HG02763 (cell line): ENCODE measurements at regions not wholly inside any gene's neighbourhood (a gene's known extent, or its start where the extent isn't known, plus 50 kb on each side); places are given as distances from the start of the nearest gene placed in this dataset.
"Not testable (repeated sequence)": the region's sequence is repeated elsewhere in the genome, so short reads cannot be mapped to it uniquely, and the experiment has no call there.

Experiments used
- ATAC-seq: cut with Tn5 transposase; IDR thresholded peaks from one replicate; pipeline ENCODE4 v1.9.1; 2021; ENCODE audit warnings: mild to moderate bottlenecking, moderate library complexity; ENCODE audit not compliant: unreplicated experiment

DNA sequence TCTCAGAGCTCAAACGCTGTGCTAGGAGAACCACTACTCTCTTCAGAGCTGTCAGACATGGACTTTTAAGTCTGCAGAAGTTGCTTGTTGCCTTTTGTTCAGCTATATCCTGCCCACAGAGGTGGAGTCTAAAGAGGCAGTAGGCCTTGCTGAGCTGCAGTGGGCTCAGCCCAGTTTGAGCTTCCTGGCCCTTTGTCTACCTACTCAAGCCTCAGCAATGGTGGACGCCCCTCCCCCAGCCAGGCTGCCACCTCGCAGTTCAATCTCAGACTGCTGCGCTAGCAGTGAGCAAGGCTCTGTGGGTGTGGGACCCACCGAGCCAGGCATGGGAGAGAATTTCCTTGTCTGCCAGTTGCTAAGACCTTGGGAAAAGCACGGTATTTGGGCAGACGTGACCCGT lies 426.2 kb downstream of the PIK3C3 start:
- ATAC-seq = not testable (repeated sequence)

DNA sequence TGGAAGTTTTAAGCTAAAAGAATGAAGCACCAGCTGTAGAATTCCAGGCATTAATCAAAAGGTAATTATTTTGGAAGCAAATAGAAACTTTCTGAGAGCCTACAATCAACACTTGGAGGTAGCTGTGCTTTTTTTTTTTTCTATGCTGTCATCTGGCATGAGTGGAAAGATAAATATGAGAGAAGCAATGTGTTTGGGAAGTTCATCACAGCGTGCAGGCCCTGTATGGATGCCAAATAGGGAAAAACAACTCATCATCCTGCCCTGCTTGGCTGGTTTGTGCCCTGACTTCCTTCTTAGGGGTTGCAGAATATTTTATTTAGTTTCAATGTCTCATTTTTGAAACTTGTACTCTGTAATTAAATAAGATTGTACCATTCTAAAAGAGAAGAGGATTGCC lies 437.4 kb downstream of the PIK3C3 start:
- no peak for ATAC-seq

DNA sequence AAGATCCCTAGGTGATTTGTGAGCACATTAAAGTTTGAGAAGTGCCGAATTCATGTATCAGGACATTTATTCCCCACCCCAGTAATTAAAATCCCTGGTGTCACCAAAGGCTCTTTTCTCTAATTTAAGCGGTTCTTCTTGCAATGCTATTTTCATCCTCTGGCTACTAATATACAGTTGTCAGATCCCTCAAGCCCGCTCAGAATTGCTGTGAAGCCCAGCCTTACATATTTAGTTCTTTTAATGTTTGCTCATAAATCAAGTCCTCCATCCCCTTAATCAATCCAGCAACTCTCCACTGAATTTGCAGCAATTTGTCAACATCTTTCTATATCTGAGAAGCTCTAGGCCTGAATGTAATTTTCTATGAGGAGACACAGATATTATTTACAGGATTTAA lies 437.9 kb downstream of the PIK3C3 start:
- no peak for ATAC-seq

DNA sequence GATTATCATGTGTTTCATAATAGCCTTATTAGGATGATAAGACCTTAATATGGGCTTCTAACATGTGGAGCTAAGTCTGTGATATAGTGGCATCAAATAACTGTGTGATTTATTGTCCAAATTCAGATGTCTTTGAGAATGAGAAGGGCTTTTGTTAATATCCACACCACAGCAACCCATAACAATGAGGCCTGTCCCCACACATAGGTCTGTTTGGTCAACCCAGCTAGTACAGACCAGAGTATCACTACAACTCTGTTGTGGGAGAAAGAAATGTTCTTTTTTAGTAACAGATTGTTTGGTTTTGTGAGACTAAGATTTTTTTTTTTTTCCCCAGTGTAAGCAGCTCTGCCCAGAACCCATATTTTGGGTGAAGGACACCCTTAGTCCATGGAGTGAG lies 439.2 kb downstream of the PIK3C3 start:
- ATAC-seq = no peak

DNA sequence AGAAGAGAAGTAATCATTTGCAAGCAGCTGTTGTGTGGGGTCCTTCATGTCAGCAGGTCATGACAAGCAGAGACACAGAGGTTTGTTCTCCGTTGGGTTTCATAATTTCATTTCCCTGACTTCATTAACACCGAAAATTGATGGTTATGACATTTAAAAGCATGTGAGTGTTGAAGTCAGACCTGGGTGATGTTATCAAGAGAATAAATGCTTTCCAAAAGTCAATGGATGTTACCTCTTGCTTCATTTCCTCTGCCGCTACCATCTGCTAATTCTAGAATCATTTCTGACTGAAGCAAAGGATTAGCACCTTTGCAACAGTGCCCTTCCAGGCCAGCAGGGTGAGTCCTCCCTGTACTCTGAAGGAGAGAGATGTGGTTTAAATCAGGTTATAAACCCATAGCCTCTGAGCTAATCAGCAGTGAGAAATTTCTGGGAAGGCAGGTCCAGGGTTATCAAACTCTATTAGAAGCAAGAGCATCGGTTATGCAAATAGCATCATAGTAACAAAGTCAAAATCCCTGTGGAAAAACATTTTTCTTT lies 446.2 kb downstream of the PIK3C3 start:
- ATAC-seq = no peak

DNA sequence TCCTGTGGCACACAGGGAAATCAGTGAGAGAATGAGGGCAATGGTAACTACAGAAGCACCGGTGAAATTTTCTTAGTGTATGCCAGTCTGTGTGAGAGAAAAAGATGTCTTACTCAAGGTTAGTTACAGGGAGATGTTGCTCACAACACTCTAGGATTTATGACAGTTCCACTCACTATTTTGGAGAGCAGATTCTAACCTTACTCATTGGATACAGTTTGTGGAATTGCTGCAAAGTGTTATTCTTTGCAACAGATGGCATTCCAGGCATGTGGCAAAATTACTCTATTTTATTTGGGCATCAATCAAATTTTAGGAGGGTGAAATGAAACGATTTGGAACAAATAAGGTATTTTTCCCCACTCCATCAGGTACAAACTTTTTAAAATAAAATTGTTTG lies 449.1 kb downstream of the PIK3C3 start:
- no peak for ATAC-seq

DNA sequence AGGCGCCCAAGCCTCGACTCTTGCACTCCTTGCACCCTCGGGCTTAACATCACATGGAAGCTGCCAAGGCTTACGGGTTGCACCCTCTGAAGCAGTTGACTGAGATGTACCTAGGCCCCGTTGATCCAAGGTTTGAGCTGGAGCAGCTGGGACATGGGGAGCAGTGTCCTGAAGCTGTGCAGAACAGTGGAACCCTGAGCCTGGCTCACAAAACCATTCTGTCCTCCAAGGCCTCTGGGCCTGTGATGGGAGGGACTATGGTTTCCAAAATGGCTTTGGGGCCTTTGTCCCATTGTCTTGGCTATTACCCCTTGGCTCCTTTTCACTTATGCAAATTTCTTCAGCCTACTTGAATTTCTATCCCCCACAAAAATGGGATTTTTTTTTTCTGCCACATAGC lies 454.0 kb downstream of the PIK3C3 start:
- ATAC-seq = no peak

DNA sequence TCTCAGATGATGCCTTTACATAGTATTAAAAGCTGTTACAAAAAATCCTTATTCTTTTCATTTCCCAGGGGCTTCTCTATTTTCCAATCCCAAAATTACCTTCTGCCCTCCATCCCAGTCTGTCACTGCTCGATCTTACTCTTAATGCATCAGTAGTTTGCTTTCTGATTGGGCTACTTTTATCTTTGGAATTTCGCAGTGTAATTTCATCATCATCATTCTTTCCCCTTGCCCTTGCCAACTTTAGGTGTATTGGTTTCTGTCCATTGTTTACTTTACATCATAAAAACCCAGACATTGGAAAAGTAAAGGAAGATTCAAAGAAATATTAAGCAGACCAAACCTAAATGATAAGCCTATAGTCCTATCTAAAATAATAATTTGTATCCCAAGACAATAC lies 457.2 kb downstream of the PIK3C3 start:
- no peak for ATAC-seq

DNA sequence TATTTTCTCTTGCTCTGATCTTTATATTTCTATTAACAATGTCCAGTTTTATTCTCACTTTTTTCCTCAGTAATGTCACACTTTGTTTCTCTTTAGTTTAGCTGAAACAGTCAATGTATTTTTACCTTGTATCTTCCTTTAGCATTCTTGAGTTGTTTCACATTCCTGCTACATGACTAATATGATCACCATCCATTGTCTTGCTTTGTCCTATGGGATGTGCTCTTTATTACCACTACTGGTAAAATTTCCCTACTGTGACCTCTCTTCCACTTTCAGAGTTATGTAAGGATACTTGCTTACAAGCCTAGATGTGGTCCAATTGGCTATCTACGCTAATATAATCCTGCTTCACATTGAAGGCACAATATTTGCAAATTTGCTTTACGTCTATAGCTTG lies 457.9 kb downstream of the PIK3C3 start:
- no peak for ATAC-seq

DNA sequence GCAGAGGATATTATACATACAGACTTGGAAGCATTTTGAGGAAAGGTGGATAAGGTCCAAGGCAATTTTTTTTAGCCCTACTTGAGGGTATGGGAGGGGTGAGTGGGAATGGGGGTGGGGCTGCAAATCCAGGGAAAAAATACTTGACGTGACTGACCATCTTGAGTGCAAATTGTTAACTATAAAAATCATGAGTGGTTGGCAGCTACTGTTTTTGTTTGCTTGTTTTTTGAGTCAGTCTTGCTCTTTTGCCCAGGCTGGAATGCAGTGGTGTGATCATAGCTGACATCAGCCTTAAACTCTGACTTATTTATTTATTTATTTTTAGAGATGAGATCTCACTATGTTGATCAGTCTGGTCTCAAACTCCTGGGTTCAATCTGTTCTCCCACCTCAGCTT lies 458.8 kb downstream of the PIK3C3 start:
- no peak for ATAC-seq

DNA sequence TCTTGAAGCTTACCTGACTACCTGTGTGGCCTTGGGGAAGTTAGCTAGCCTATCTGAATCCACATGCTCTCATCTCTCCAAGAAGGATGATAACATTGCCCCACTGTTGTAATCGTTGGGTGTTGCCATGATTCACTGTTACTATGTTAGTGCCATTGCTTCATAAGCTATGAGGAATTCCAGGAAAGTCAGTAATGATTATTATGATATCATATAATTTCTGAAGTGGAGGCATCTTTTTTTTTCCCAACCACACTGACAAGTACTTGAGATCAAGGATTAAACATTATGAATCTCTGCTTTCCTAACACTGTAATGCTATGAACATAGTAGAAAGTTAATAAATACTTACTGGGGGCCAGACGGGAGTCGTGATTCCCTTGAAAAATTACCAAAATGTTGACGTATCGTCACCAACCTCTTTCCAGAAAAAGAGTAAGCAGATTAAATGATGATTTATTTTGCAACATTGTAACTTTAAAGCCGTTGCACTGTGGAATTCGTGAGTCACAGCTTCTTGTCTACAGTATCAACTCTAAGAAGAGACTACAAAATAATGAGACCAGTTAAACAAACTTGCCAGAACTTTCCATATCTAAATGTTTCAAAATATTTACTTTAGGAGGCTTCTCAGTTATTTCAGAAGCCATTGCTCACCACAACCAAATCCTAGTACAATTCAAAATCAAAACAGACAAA lies 459.9 kb downstream of the PIK3C3 start:
- no peak for ATAC-seq

DNA sequence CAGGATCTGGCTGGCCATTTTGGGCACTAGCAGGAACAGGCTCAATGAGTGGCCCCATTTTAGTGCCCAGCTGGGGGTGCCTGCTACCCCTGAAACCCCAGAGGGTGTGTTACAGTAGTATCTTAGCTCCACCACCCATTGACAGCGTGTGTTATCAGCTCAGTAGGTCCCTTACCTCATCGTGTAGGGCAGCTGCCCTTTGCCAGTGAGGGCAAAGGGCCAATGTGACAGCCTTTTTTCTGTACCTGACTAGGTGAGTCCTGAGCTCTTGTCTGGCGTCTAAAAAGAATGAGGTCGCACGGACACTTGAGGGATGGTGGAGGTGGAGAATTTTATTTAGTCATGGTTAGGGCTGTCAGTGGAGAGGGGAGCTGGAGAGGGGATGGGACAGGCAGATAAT lies 462.2 kb downstream of the PIK3C3 start:
- ATAC-seq = no peak

DNA sequence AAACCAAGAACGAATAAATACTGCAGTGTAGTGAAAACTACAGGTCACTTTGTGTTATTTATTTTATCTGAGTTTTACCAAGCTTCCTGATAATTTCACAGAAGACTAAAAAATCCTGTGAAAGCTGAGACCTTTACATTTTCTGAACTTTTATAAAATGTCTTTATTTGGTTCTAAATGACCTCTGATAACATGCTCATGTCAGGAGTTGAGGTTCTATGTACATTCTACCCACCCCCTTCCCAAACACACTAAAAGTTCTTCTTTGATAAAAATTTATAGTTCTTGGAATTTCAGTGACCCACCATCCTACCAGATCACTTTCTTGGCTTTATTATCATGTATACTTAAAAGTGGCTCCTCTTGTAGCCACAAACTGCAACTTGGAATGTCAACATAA lies 463.1 kb downstream of the PIK3C3 start:
- ATAC-seq = no peak

DNA sequence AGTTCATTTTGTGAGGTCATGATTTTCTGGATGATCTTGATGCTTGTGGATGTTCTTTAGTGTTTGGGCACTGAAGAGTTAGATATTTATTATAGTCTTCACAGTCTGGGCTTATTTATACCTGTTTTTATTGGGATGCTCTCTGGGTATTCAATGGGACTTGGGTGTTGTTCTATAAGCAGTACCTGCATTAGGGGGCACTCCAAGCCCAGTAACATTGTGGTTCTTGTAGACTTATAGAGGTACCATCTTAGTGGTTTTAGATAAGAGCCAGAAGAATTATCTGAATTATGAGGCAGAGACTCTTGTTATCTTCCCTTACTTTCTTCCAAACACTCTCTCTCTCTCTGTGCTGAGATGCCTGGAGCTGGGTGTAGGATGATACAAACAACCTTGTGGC lies 470.0 kb downstream of the PIK3C3 start:
- no peak for ATAC-seq

DNA sequence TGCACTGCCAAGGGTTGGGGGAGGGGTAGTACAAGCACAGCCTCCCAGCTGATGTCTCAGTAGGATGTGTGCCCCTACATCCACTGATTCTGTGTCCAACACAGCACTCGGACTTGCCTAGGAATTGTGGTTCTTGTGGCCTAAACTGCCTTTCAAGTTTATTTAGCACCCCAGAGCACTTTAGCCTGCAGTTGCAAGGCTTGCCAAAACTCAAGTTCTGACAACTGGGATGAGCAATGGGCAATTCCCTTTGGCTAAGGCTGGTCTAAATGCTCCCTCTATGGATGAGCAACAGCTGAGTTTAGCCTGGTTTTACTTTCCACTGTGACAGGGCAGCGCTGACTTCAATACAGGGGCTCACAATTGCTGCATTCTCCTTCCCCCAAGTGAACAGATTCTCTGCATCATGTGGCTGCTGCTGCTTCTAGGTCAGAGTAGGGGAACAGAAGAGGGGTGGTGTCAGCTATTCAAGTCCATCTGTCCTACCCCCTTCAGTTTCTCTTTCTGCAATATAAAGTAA lies 471.5 kb downstream of the PIK3C3 start:
- ATAC-seq = no peak

DNA sequence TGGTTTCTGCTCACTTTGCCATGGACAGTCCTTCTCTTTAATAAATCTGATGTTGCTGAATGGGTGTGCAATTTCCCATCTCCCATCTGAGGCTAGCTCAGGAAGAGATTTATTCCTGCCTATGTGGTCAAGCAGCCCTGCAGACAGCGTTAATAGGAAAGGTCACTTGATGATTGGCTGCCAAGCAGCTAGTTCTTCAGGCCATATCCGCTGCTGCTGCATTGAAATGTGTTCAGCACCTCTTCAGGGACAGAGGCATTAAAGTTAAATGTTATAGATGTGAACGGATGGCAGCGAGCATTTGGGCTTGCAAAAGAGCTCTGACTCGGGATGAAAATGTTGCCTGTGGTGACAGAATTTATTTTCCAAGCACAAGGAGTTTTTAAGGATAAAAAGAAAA lies 474.2 kb downstream of the PIK3C3 start:
- no peak for ATAC-seq

DNA sequence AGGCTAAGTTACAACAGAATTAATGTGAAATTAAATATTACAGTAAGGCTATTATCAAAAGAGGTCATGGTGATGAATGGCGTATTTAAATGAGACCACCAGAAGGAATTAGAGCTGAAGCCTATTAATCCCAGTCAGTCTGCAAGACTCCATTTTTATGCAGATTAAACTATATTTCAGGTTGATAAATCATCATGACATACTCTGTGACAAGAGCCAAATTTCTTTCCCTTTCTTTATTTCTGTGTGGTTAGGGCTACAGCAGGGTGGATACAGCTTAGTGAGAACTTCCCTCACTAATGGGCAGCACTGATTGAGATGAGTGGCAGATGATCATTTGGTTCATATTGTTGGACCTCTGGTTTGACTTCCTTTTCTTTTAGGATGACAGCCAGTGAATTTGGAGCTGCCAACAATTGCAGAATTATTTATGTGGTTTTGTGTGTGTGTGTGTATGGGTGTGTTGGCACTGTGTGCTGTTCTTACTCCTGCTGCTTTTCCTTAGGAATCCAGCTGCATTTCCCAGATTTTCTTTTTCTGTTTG lies 481.3 kb downstream of the PIK3C3 start:
- ATAC-seq = no peak

DNA sequence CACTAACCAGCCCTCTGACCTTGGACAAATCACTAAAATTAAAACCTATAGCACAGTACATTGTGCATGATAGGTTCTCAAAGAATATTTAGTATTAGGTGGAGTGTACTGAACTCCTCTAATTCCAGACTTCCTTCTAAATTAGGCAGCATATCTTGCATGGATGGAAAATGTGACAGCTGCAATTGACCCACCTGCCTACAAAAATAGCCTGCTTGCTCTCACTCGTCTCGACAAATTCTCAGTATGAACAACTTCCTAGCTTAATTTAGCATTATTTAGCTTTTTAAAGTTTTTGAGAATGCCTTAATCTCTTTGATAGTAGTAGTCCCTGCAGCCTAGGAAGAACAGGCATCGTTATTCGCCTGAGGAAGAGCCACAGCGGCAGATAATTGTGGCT lies 482.0 kb downstream of the PIK3C3 start:
- ATAC-seq = no peak

DNA sequence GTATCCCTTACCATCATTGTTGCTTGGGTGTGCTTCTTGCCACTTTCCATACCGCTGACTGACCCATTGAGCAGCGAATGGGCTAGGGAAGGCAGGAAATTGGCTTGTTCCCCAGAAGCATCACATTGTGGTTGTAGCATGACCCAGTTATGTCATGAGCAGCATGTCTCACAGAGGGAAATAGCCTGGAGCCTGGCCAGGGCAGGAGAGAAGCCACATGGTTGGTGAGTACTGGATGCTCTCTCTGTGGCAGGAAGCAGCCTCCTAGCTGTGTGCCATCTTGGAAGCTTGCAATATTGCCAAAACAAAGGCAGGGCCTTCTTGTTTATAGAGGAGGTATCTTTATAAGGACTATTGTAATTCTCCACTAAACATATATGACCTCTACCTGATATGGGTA lies 482.6 kb downstream of the PIK3C3 start:
- no peak for ATAC-seq

DNA sequence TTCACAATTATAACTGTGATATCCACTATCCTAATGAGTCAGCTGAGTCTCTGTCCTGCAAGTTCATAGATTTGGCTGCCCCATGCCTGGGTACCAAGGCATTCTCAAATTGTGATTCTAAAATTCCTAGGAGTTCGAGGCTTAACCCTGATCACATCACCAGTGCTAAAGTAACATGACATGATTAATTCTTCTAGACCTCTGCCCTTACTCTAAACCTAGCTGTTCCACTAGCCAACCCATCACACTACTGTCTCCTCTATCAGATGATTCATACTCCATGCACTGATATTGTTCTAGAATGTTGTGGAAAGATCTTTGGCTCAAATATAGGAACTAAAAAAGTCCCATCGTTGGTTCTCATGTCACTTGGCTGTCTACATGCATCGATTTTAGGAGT lies 487.6 kb downstream of the PIK3C3 start:
- ATAC-seq = no peak

DNA sequence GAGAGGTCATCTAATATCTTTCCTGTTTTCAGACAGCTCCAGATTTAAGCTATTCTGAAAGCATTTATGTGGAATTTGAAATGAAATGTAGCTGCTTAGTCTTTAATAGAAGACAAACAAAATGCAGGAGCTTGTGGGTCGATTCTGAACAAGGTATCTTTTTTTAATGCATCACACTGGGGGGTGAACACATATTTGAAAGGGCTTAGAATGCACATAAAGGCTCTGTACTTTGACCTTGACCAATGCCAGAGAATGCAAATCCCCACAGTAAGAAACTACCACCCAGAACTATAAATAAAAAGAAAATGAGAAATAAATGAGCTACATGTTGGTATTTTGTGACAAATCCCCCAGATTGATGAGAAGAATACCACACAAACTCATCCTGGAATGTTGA lies 489.3 kb downstream of the PIK3C3 start:
- ATAC-seq = no peak

DNA sequence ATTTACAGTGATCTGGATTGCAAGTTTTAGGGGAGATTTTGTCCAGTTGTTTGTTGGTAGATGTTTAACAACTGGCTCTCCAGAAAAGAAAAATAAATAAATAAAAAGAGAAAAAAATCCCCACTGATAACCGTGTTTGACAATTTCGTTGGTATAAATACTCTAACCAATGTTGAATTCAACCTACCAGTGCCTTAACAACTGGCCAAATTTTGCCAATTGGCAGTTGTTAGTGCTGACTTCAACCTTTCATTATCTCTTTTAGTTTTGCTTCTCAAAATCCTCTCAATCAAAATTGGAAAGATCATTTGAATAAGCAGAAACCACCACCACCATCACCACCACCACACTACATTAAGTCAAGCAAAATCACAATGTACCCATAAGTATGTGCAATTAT lies 490.3 kb downstream of the PIK3C3 start:
- no peak for ATAC-seq

DNA sequence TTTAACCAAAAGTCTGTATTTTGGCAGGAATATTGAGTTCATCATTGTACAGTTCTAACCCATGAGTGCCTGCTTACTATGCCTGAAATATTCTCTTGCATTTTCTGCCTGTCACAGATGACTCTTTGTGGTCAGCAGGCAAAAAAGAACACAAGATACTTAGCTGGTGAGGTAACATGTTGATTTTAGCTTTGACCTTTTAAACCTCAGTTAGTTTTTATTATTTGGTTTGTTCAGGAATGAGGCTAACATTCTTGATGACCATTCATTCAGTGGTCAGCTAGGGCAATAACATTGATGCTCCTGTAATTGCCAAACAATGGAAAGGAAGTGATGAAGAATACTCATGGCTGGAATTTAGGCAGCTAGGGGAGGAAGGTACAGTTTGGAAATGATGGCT lies 491.2 kb downstream of the PIK3C3 start:
- no peak for ATAC-seq
